ENCODE measurements at regions not wholly inside any gene's neighbourhood (a gene's known extent, or its start where the extent isn't known, plus 50 kb on each side); places are given as distances from the start of the nearest gene placed in this dataset.
"Not testable (repeated sequence)": the region's sequence is repeated elsewhere in the genome, so short reads cannot be mapped to it uniquely, and the experiment has no call there.

GRCh38 chr4:67380702-67381405 is 164.4 kb downstream of the CENPC start:
- H3K4me3 ChIP-seq (ENCODE audit: low read length); H3K36me3 ChIP-seq (ENCODE audit: control insufficient read depth, insufficient read depth, low read length); H3K27ac ChIP-seq (ENCODE audit: low read length); H3K27me3 ChIP-seq (ENCODE audit: control insufficient read depth, insufficient read depth, low read length); DNase-seq; H3K4me1 ChIP-seq (ENCODE audit: control insufficient read depth, insufficient read depth, low read length); H3K9me3 ChIP-seq (replicated peaks; ENCODE audit: control insufficient read depth, low read depth, low read length): not testable (repeated sequence)
- 98% methylated on average over 24 of the region's 34 CpGs for WGBS (ENCODE audit: insufficient coverage)

GRCh38 chr4:67380154-67380553 is 165.1 kb downstream of the CENPC start:
- Histone ChIP-seq H3K9me3 (replicated peaks; ENCODE audit: control insufficient read depth, low read depth, low read length) (peaks cover 3% of the 10 kb centered on the region), H3K4me3 (ENCODE audit: low read length) (no peak overlapping the region), H3K36me3 (ENCODE audit: control insufficient read depth, insufficient read depth, low read length) (no peaks in the 10 kb centered on the region), H3K4me1 (ENCODE audit: control insufficient read depth, insufficient read depth, low read length) (no peaks in the 10 kb centered on the region), H3K27ac (ENCODE audit: low read length) (no peak overlapping the region), H3K27me3 (ENCODE audit: control insufficient read depth, insufficient read depth, low read length) (no peaks in the 10 kb centered on the region)
- no peak for DNase-seq
- 91% methylated on average over 14 of the region's 16 CpGs for WGBS (ENCODE audit: insufficient coverage)

- Histone ChIP-seq H3K27ac (ENCODE audit: low read length) (no peak overlapping the region), H3K9me3 (replicated peaks; ENCODE audit: control insufficient read depth, low read depth, low read length) (no peaks in the 10 kb centered on the region), H3K4me1 (ENCODE audit: control insufficient read depth, insufficient read depth, low read length) (no peaks in the 10 kb centered on the region), H3K4me3 (ENCODE audit: low read length) (no peak overlapping the region), H3K36me3 (ENCODE audit: control insufficient read depth, insufficient read depth, low read length) (no peaks in the 10 kb centered on the region), H3K27me3 (ENCODE audit: control insufficient read depth, insufficient read depth, low read length) (no peaks in the 10 kb centered on the region)
- no peak for DNase-seq
- WGBS (ENCODE audit: insufficient coverage), result 79% methylated on average over 2 of the region's 3 CpGs
These were observed 170.0 kb downstream of the CENPC start for GRCh38 chr4:67375291-67375690.

GRCh38 chr4:67371615-67372014 is 173.7 kb downstream of the CENPC start:
- H3K9me3 ChIP-seq (replicated peaks; ENCODE audit: control insufficient read depth, low read depth, low read length), result no peaks in the 10 kb centered on the region
- no peaks in the 10 kb centered on the region for H3K27me3 ChIP-seq (ENCODE audit: control insufficient read depth, insufficient read depth, low read length)
- H3K4me3 ChIP-seq (ENCODE audit: low read length), result no peak overlapping the region
- no peak for DNase-seq
- H3K4me1 ChIP-seq (ENCODE audit: control insufficient read depth, insufficient read depth, low read length), result no peaks in the 10 kb centered on the region
- 57% methylated on average over 1 of the region's 2 CpGs for WGBS (ENCODE audit: insufficient coverage)
- no peaks in the 10 kb centered on the region for H3K36me3 ChIP-seq (ENCODE audit: control insufficient read depth, insufficient read depth, low read length)
- H3K27ac ChIP-seq (ENCODE audit: low read length), result no peak overlapping the region

- H3K36me3 ChIP-seq (ENCODE audit: control insufficient read depth, insufficient read depth, low read length), result no peaks in the 10 kb centered on the region
- no peaks in the 10 kb centered on the region for H3K27me3 ChIP-seq (ENCODE audit: control insufficient read depth, insufficient read depth, low read length)
- H3K4me3 ChIP-seq (ENCODE audit: low read length), result no peak overlapping the region
- H3K4me1 ChIP-seq (ENCODE audit: control insufficient read depth, insufficient read depth, low read length), result no peaks in the 10 kb centered on the region
- H3K9me3 ChIP-seq (replicated peaks; ENCODE audit: control insufficient read depth, low read depth, low read length), result peaks cover 4% of the 10 kb centered on the region
- no peak overlapping the region for H3K27ac ChIP-seq (ENCODE audit: low read length)
- DNase-seq, result no peak
- WGBS (ENCODE audit: insufficient coverage), result 45% methylated on average over 2 of the region's 3 CpGs
These were observed 178.9 kb downstream of the CENPC start for GRCh38 chr4:67366311-67366861.

- Histone ChIP-seq H3K4me3 (ENCODE audit: low read length) (no peak overlapping the region), H3K9me3 (replicated peaks; ENCODE audit: control insufficient read depth, low read depth, low read length) (peaks cover 4% of the 10 kb centered on the region), H3K4me1 (ENCODE audit: control insufficient read depth, insufficient read depth, low read length) (no peaks in the 10 kb centered on the region), H3K27me3 (ENCODE audit: control insufficient read depth, insufficient read depth, low read length) (no peaks in the 10 kb centered on the region), H3K36me3 (ENCODE audit: control insufficient read depth, insufficient read depth, low read length) (no peaks in the 10 kb centered on the region), H3K27ac (ENCODE audit: low read length) (no peak overlapping the region)
- no peak for DNase-seq
- 40% methylated on average over 1 of the region's 3 CpGs for WGBS (ENCODE audit: insufficient coverage)
These were observed 179.6 kb downstream of the CENPC start for GRCh38 chr4:67365661-67366245.

GRCh38 chr4:67355806-67356205 is 189.5 kb downstream of the CENPC start:
- no peak for DNase-seq
- H3K36me3 ChIP-seq (ENCODE audit: control insufficient read depth, insufficient read depth, low read length), result no peaks in the 10 kb centered on the region
- H3K27me3 ChIP-seq (ENCODE audit: control insufficient read depth, insufficient read depth, low read length), result no peaks in the 10 kb centered on the region

GRCh38 chr4:67346654-67347053 is 198.6 kb downstream of the CENPC start:
- Histone ChIP-seq H3K9me3 (replicated peaks; ENCODE audit: control insufficient read depth, low read depth, low read length) (no peaks in the 10 kb centered on the region), H3K27me3 (ENCODE audit: control insufficient read depth, insufficient read depth, low read length) (no peaks in the 10 kb centered on the region), H3K27ac (ENCODE audit: low read length) (no peak overlapping the region), H3K4me3 (ENCODE audit: low read length) (no peak overlapping the region), H3K36me3 (ENCODE audit: control insufficient read depth, insufficient read depth, low read length) (no peaks in the 10 kb centered on the region), H3K4me1 (ENCODE audit: control insufficient read depth, insufficient read depth, low read length) (no peaks in the 10 kb centered on the region)
- no peak for DNase-seq

More at GRCh38 chr4:67355806-67356205, 189.5 kb downstream of the CENPC start:
- H3K4me3 ChIP-seq (ENCODE audit: low read length), result no peak overlapping the region
- no peak overlapping the region for H3K27ac ChIP-seq (ENCODE audit: low read length)
- H3K4me1 ChIP-seq (ENCODE audit: control insufficient read depth, insufficient read depth, low read length), result no peaks in the 10 kb centered on the region
- H3K9me3 ChIP-seq (replicated peaks; ENCODE audit: control insufficient read depth, low read depth, low read length), result no peaks in the 10 kb centered on the region

- H3K27ac ChIP-seq (ENCODE audit: low read length), result no peak overlapping the region
- WGBS (ENCODE audit: insufficient coverage), result no CpG with 5 or more reads among the region's 4 CpGs
- no peaks in the 10 kb centered on the region for H3K36me3 ChIP-seq (ENCODE audit: control insufficient read depth, insufficient read depth, low read length)
- H3K9me3 ChIP-seq (replicated peaks; ENCODE audit: control insufficient read depth, low read depth, low read length), result no peaks in the 10 kb centered on the region
- H3K4me3 ChIP-seq (ENCODE audit: low read length), result no peak overlapping the region
- H3K4me1 ChIP-seq (ENCODE audit: control insufficient read depth, insufficient read depth, low read length), result no peaks in the 10 kb centered on the region
- no peaks in the 10 kb centered on the region for H3K27me3 ChIP-seq (ENCODE audit: control insufficient read depth, insufficient read depth, low read length)
- DNase-seq, result no peak
These were observed 200.5 kb downstream of the CENPC start for GRCh38 chr4:67344594-67345380.

GRCh38 chr4:67343199-67343598 is 202.1 kb downstream of the CENPC start:
- H3K36me3 ChIP-seq (ENCODE audit: control insufficient read depth, insufficient read depth, low read length), result no peaks in the 10 kb centered on the region

More at GRCh38 chr4:67343199-67343598, 202.1 kb downstream of the CENPC start:
- Histone ChIP-seq H3K4me1 (ENCODE audit: control insufficient read depth, insufficient read depth, low read length) (no peaks in the 10 kb centered on the region), H3K27me3 (ENCODE audit: control insufficient read depth, insufficient read depth, low read length) (no peaks in the 10 kb centered on the region), H3K9me3 (replicated peaks; ENCODE audit: control insufficient read depth, low read depth, low read length) (no peaks in the 10 kb centered on the region), H3K27ac (ENCODE audit: low read length) (no peak overlapping the region), H3K4me3 (ENCODE audit: low read length) (no peak overlapping the region)
- no peak for DNase-seq

Data from muscle of leg (tissue), 3 donors.